ENCODE measurements at regions not wholly inside any gene's neighbourhood (a gene's known extent, or its start where the extent isn't known, plus 50 kb on each side); places are given as distances from the start of the nearest gene placed in this dataset.

- no peak for TF ChIP-seq CTCF (IDR thresholded peaks at IDR 0.05; ENCODE audit: low read depth, low read length)
- DNase-seq (ENCODE audit: extremely low read depth, low read depth) = no peak
Observed at GRCh38 chr13:40114305-40114896, 458.9 kb downstream of the COG6 start.

GRCh38 chr13:40115426-40115825 is 460.0 kb downstream of the COG6 start:
- DNase-seq (ENCODE audit: extremely low read depth, low read depth) = no peak
- TF ChIP-seq CTCF (IDR thresholded peaks at IDR 0.05; ENCODE audit: low read depth, low read length) = no peak

GRCh38 chr13:40116008-40116407 is 460.5 kb downstream of the COG6 start:
- DNase-seq (ENCODE audit: extremely low read depth, low read depth) = no peak
- TF ChIP-seq CTCF (IDR thresholded peaks at IDR 0.05; ENCODE audit: low read depth, low read length) = no peak

GRCh38 chr13:40118337-40118736 is 462.9 kb downstream of the COG6 start:
- no peak for TF ChIP-seq CTCF (IDR thresholded peaks at IDR 0.05; ENCODE audit: low read depth, low read length)
- no peak for DNase-seq (ENCODE audit: extremely low read depth, low read depth)

- no peak for TF ChIP-seq CTCF (IDR thresholded peaks at IDR 0.05; ENCODE audit: low read depth, low read length)
- DNase-seq (ENCODE audit: extremely low read depth, low read depth) = no peak
Observed at GRCh38 chr13:40119852-40120251, 464.4 kb downstream of the COG6 start.

- TF ChIP-seq CTCF (IDR thresholded peaks at IDR 0.05; ENCODE audit: low read depth, low read length) = no peak
Observed at GRCh38 chr13:40120288-40120687, 464.8 kb downstream of the COG6 start.

GRCh38 chr13:40120781-40121180 is 465.3 kb downstream of the COG6 start:
- DNase-seq (ENCODE audit: extremely low read depth, low read depth) = no peak
- no peak for TF ChIP-seq CTCF (IDR thresholded peaks at IDR 0.05; ENCODE audit: low read depth, low read length)

More at GRCh38 chr13:40120288-40120687, 464.8 kb downstream of the COG6 start:
- DNase-seq (ENCODE audit: extremely low read depth, low read depth) = no peak
